Globus pallidus (tissue), 1 donor: ENCODE measurements at regions not wholly inside any gene's neighbourhood (a gene's known extent, or its start where the extent isn't known, plus 50 kb on each side); places are given as distances from the start of the nearest gene placed in this dataset.

ENCODE experiments used
- DNase-seq: peaks from one replicate; pipeline ENCODE4 v3.0.0-alpha.2; 2015; ENCODE audit warnings: low spot score

GRCh38 chr1:101317590-101317989 is 80.8 kb downstream of the S1PR1 start:
- DNase-seq, result no peak

DNA sequence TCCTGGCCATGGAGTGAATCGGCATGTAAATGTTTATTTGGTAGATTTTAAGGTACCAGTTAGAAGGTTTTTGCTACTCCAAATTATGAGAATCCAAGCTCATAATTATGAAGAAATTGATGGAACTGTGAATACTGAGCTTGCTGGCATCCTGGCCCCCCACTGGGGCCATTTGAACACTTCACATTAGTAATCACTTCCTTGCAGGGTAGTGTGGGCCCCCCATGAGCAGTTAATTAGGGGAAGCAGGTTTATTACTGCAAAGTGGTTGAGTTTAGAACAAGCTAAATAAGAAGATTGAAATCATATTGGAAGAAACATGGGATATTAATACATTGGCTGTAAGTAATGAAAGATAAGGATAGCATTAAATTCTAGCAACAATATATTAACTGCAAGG is 86.7 kb downstream of the S1PR1 start:
- no peak for DNase-seq

DNA sequence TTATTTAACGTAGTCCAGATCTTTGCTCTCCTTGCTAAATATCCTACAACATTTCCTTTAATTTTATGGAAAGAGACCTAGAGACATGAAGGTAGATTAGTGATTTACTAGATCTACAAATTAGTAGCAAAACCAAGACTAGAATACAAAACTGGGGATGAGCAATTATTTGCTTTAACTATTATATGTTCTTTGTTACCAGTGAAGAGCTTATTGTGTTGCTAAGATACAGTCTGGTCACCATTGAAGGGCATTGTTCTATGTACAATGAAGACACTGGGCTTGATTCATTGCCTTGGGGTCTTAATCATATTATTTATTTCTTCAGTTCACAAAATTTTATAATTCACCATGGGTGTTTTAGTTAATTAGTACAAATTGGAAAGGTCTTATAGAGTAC is 88.3 kb downstream of the S1PR1 start:
- no peak for DNase-seq

- DNase-seq, result no peak
Measured at GRCh38 chr1:101330427-101331130, 93.8 kb downstream of the S1PR1 start.

- DNase-seq, result no peak
Measured at GRCh38 chr1:101331794-101332193, 95.0 kb downstream of the S1PR1 start.

- no peak for DNase-seq
Measured at GRCh38 chr1:101332633-101333032, 95.8 kb downstream of the S1PR1 start.

- DNase-seq, result no peak
Measured at GRCh38 chr1:101333186-101333585, 96.4 kb downstream of the S1PR1 start.

- DNase-seq, result no peak
Measured at GRCh38 chr1:101337968-101338367, 101.1 kb downstream of the S1PR1 start.

- DNase-seq, result no peak
Measured at GRCh38 chr1:101338714-101339430, 102.1 kb downstream of the S1PR1 start.

DNA sequence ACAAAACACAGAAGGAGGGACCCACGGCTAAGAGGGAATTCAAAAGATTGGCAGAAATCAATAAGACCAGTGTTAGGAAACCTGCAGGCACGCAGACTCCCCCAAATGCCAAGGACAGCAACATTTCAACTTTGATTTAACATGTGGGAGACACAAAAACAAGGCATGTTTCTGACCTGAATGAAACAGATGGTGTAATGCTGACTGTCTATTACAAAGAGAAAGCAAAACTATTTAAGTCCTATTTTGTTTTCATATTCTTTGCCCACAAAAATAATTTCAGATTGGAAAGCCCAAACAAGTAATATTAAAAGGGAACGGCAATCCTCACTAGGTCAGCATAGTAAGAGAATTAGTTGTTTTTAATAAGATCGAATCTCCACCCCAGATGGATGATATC is 107.9 kb downstream of the S1PR1 start:
- no peak for DNase-seq

DNA sequence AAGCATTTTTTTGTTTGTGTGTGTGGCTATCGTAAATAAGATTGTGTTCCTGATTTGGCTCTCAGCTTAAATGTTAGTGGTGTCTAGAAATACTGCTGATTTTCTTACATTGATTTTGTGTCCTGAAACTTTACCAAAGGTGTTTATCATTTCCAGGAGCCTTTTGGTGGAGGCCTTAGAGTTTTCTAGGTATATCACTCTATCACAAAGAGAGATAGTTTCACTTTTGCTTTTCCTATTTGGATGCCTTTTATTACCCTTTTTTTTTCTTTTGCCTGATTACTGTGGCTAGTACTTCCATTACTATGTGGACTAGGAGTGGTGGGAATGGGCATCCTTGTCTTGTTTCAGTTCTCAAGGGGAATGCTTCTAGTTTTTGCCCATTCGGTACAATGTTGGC is 109.6 kb downstream of the S1PR1 start:
- DNase-seq, result no peak

GRCh38 chr1:101356013-101356412 is 119.2 kb downstream of the S1PR1 start:
- DNase-seq, result no peak

DNA sequence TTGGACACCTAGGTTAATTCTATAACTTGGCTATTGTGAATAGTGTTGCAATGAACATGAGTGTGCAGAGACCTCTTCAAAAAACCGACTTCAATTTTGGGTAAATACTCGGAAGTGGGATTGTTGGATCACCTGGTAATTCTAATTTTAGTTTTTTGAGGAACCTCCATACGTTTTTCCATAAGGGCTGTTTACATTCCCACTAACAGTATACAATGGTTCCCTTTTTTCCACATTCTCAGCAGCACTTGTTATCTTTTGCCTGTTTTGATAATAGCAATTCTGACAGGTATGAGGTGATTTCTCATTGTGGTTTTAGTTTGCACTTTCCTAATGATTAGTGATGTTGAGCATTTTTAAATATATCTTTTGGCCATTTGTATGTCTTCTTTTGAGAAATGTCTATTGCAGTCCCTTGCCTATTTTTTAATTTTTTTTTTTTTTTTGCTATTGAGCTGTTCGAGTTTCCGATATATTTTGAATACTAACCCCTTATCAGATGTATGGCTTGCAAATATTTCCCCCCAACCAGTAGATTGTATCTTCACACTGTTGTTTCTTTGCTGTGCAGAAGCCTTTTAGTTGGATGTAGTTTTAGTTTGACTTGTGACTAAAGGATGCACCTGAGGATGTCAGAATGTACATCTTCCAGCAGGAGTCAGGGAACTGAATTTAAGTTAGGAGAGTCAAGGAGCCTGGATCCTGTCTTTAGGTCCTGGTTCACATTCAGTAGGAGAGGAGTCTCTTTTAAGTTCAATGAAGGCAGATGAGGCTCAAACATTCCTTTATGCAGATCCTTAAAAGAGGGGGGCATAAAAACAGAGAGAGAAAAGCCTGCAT is 120.0 kb downstream of the S1PR1 start:
- no peak for DNase-seq

GRCh38 chr1:101357444-101357986 is 120.7 kb downstream of the S1PR1 start:
- DNase-seq, result peak; percentile 77

DNA sequence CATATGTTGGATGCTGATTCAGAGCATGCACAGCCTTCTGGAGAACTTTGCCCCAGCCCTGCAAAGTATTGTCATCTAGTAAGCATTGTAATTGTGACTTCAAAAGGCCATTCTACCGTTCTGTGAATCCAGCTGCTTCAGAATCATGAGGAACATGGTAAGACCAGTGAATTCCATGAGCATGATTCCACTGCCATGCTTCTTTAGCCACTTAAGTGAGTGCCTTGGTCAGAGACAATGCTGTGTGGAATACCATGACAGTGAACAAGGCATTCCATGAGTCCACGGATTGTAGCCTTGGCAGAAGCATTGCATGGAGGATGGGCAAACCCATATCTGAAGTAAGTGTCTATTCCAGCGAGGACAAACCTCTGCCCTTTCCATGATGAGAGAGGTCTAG is 123.7 kb downstream of the S1PR1 start:
- no peak for DNase-seq

- no peak for DNase-seq
Measured at GRCh38 chr1:101363891-101364318, 127.1 kb downstream of the S1PR1 start.

GRCh38 chr1:101364370-101365120 is 127.7 kb downstream of the S1PR1 start:
- no peak for DNase-seq

- DNase-seq, result no peak
Measured at GRCh38 chr1:101365186-101365585, 128.4 kb downstream of the S1PR1 start.

- no peak for DNase-seq
Measured at GRCh38 chr1:101365878-101366277, 129.1 kb downstream of the S1PR1 start.

- DNase-seq, result no peak
Measured at GRCh38 chr1:101366513-101367215, 129.8 kb downstream of the S1PR1 start.

GRCh38 chr1:101367630-101368029 is 130.8 kb downstream of the S1PR1 start:
- DNase-seq, result no peak
